HG02610 (cell line): ENCODE measurements at regions not wholly inside any gene's neighbourhood (a gene's known extent, or its start where the extent isn't known, plus 50 kb on each side); places are given as distances from the start of the nearest gene placed in this dataset.

Source experiments
- ATAC-seq: cut with Tn5 transposase; IDR thresholded peaks from one replicate; pipeline ENCODE4 v1.9.1; 2021; ENCODE audit warnings: mild to moderate bottlenecking, moderate library complexity; ENCODE audit not compliant: unreplicated experiment

- ATAC-seq = no peak
Observed at GRCh38 chr11:91776655-91777054, 448.0 kb upstream of the FAT3 start.

GRCh38 chr11:91773090-91773489 is 451.5 kb upstream of the FAT3 start:
- no peak for ATAC-seq

DNA sequence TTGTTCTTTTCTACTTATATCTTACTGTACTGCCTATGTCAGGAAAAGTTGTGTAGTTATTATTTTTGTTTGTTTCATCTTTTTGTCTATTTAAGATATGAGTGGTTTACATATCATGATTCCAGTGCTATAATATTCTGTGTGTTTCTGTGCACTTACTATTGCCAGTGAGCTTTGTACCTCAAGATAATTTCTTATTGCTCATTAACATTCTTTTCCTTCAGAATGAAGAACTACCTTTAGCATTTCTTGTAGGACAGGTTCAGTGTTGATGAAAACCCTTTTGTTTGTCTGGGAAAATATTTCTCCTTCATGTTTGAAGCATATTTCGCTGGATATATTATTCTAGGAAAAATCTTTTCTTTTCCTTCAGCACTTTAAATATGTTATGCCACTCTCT is 452.7 kb upstream of the FAT3 start:
- ATAC-seq = no peak

DNA sequence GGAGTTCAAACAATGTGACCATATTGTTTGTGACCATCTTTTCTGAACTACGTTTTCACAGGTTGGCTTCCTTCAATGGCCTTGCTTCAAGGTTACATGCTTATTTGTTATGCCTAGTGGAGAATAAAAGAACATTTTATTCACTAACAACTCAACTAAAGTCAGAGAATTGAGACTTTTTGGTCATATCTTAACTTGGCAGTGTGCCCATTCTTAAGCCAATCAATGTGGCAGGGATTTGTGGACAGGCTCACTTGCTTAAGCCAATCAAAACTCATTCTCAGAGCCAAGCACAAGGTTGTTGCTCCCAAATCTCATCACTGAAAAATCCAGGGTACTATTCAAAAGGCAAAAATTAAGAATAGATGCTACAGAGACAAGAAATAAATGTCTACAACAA is 455.8 kb upstream of the FAT3 start:
- no peak for ATAC-seq

DNA sequence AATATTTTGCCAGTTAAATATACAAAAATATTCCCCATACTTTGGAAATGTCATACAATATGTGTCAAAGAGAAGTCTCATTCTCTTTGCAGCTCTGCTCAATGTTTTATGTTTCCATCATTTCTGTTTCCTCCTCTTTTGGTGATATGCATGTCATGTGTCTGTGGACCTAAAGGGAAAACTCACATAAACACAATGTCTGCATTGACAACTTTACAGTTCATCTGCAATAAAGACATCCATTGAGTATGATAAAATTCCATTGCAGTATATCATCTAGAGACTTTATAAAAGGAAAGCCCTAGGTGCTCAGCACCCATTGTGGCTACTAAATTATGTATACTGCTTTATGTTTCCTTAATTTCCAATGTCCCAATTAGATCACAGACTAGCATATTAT is 461.3 kb upstream of the FAT3 start:
- no peak for ATAC-seq

GRCh38 chr11:91761406-91762025 is 463.1 kb upstream of the FAT3 start:
- no peak for ATAC-seq

GRCh38 chr11:91756829-91757480 is 467.7 kb upstream of the FAT3 start:
- no peak for ATAC-seq

DNA sequence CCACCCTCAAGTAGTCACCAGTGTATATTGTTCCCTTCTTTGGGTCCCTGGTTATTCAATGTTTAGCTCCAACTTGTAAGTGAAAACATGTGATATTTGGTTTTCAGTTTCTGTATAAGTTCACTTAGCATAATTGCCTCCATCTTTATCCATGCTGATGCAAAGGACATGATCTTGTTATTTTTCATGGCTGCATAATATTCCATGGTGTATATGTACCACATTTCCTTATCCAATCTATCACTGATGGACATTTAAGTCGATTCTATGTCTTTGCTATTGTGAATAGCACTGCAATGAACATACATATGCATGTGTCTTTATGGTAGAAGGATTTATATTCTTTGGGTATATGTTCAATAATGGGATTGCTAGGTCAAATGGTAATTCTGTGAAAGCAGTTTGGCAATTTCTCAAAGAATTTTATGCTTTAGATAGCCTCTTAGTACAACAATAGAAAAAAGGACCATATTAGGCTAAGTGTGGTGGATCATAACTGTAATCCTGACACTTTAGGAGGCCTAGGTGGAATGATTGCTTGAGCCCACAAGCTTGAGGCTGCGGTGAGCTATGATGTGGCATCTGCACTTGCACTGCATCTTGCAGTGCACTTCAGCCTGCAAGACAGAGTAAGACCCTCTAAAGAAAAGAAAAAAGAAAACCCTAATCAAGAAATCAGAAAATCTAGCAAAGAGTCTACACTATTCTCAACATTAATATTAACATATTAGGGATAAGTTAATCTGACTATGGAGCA is 468.5 kb upstream of the FAT3 start:
- ATAC-seq = no peak

- ATAC-seq = no peak
Observed at GRCh38 chr11:91755526-91755925, 469.1 kb upstream of the FAT3 start.

DNA sequence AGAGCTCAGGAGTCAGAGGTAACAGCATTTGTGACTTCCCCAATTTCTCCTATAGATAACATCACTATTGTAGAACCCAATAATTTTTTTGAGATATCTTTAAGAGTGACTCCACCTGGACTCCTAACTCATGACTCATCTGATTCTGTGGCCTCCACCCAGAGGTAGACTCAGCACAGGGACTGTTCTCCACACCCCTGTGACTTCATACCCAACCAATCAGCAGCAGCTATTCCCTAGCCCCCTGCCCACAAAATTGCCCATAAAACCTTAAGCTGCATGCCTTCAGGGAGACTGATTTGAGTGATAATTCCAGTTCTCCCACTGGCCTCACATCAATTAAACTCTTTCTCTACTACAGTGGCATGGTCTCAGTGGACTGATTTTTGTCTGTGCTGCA is 475.4 kb upstream of the FAT3 start:
- no peak for ATAC-seq

- ATAC-seq = no peak
Observed at GRCh38 chr11:91742155-91742554, 482.5 kb upstream of the FAT3 start.

- no peak for ATAC-seq
Observed at GRCh38 chr11:91731051-91731450, 493.6 kb upstream of the FAT3 start.

- no peak for ATAC-seq
Observed at GRCh38 chr11:91730620-91731019, 494.0 kb upstream of the FAT3 start.

DNA sequence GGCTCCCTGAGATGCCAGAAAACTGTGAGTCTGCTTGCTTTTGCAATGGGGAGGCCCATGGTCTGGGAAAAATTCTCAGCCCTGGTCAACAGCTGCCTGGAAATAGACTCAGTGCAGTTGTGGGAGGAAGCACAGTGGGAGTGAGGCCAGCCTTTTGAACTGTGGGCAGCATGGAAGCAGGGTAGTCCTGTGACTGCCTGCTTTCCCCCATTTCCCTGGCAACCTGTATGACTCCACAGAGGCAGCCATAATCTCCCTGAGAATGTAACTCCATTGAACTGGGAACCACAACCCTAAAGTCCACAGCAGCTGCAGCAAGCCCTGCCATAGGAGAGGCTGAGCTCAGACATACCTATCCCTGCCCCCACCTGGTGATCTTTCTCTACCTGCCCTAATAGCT is 494.6 kb upstream of the FAT3 start:
- no peak for ATAC-seq

DNA sequence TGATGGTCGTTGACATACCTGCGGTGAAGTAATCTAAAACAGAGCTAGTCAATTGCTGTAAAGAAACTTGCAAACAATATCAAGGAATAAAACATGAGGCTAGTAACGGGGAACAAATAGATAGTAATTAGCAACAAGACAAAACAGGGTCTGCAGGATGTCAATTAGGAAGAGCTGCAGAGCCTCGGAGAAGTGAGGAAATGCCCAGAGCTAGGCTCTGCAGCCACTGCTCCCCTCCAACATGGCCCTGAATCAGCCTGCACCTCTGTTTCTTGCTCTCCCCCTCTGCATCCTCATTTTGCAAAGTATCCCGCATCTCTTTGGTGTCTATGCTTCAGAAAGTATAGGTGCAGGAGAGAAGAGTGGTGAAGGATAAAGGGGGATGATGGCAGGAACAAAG is 507.4 kb upstream of the FAT3 start:
- no peak for ATAC-seq

GRCh38 chr11:91707652-91708482 is 516.8 kb upstream of the FAT3 start:
- no peak for ATAC-seq

DNA sequence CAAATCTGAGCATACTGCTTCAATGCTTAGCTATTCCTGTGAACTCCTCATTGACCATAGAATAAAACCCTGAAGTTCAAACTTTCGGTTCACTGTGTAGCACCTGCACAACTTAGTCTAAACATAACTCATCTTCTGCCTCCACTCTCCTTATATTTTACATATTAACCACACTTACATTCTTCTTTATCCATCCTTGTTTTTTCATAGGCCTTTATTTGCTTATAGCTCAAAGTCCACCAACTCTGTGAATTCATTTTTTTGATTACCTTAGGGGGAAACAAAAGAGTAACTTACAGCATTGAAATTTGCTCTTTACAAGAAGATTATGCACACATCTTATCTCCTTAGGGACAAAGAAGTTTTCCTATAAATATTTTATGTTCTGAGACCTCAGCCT is 521.6 kb upstream of the FAT3 start:
- ATAC-seq = no peak

GRCh38 chr11:91700854-91701253 is 523.8 kb upstream of the FAT3 start:
- ATAC-seq = no peak

- ATAC-seq = no peak
Observed at GRCh38 chr11:91698845-91699244, 525.8 kb upstream of the FAT3 start.

- ATAC-seq = no peak
Observed at GRCh38 chr11:91694331-91694730, 530.3 kb upstream of the FAT3 start.

DNA sequence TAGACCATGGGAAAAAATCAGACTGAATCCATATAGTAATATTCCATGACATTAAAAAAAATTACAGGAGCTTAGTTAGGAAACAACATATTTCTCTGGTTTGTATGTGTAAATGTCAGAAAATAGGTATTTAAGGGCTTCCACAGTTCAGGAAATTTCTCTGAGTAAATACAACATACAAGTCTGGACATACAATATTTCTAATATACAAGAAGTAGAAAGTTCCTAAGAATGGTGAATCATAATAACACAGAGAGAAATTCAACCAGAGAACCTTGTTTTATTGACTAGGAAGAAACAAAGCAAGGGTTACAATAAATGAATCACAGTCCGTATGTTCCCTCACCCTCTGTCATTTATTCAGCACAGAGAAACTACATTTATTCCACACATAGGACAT is 532.7 kb upstream of the FAT3 start:
- ATAC-seq = no peak
